Effector CD8-positive, alpha-beta T cell (primary cell): ENCODE measurements at regions not wholly inside any gene's neighbourhood (a gene's known extent, or its start where the extent isn't known, plus 50 kb on each side); places are given as distances from the start of the nearest gene placed in this dataset.
A peak's percentile ranks its signal among the peaks of the same experiment; 100 is the strongest.

Experiments used
- DNase-seq: peaks from one replicate; lab custom pipeline; 2025; lab: John Stamatoyannopoulos, UW

DNA sequence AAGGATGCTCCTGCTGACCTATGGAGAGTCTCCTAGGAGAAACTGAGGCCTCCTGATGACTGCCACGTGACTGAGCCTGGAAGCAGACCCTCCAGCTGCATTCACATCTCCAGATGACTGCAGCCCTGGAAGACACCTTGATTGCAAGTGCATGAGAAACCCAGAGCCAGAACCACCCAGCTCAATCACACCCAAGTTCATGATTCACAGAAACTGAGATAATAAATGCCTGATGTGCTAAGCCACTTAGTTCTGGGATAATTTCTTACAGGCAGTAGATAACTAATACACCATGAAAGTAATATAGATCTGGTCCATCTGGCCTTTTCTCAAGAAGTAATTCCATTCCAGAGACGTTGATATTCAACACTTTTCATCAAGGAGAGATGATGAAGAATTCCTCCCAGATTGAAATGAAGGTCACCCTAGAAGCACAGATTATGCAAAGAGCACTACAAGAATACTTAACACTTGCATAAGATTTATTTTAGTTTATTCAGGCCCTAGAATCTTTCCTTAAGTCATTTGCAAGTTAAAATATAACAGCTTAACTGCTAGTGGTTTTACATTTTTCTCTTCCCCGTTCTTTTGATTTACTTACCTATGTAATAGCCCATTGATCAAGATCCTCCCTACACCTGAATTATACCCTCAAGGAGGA, 208.2 kb upstream of the INHBA start:
- DNase-seq: no peak

- DNase-seq: no peak
Observed at GRCh38 chr7:41907444-41907843, 204.6 kb upstream of the INHBA start.

DNA sequence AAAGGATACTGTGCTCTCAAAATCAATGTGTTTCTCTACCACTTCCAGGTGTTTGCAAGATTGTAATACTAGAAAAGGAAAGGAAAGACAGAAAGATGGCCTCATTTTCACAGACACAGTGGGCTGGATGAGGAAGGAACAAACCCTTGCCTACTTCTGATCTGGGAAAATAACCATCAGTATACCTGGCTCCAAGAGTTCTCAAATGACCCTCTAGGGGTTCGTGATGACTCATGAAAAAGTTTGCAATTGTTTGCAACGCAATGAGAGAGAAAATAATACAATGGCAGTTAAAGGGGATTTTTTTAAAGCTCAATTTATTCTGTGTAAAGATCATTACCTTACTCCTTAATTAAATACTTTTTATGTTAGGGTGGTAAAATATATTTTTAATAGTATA, 197.6 kb upstream of the INHBA start:
- DNase-seq: no peak

- DNase-seq: no peak
Observed at GRCh38 chr7:41899823-41900433, 197.0 kb upstream of the INHBA start.

- no peak for DNase-seq
Observed at GRCh38 chr7:41893656-41894055, 190.8 kb upstream of the INHBA start.

GRCh38 chr7:41892356-41893100, 189.6 kb upstream of the INHBA start:
- DNase-seq: no peak

DNA sequence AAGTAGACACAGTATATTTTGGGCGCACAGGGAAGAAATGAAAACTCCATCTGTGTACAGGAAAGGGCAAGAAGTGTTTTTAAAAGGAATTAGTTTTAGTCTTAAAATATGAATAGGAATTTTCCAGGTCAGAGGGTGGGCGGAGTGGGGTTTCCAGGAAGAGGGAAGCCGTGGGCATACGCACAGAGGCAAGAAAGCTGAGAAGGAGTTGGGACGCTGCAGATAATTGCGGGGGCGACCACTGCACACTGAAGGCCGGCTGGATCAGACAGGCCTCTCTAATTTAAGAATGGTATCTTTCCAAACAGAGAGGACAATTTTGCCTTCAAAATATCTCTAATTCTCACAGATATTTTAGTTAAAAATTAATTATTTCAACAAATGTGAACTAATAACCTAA, 189.1 kb upstream of the INHBA start:
- no peak for DNase-seq

DNA sequence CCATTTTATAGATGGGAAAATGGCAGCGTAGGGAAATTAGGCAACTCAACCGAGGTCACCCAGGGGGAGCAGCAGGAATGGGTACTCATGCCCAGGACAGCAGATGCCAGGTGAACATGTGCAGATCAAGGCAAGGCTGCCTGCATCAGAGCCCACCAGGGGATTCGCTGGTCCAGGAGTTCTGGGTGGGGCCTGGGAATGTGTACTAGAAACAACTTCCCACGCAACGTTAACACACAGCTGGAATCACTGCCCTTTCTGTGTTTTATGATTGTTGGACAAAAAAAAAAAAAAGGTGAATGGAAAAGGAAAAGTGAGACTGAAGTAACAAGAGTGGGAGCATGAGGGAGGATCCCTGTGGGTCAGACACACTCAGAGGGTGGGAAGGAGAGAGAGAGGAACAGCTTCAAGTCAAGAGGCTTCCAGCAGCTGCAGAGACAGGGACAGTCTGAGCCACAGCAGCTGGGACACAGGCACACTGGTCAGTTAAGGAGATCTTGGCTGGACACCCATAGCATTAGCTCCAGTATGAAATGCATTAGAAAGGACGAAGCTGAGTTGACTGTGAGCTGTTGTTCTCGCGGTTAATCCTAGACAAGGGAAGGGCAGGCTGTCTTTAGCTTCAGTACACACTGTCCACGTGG, 187.9 kb upstream of the INHBA start:
- no peak for DNase-seq

DNA sequence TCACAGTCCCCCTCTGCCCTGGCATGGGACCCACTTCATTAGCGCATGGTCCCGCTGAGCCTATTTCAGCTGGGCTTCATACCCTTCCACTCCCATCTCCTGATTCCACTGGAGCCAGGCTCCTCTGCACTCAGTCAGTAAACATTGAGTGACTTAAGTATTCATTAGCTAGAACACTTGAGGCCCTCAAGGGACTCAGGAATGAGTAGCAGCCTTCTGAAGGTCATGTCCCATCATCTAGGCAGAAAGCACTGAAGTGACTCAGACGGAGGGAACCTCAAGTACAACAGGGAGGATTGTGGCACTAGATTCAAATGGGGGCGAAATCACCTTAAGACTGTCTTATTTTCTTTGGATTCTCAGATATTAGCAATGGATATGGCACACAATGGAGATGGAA, 186.6 kb upstream of the INHBA start:
- DNase-seq: no peak

DNA sequence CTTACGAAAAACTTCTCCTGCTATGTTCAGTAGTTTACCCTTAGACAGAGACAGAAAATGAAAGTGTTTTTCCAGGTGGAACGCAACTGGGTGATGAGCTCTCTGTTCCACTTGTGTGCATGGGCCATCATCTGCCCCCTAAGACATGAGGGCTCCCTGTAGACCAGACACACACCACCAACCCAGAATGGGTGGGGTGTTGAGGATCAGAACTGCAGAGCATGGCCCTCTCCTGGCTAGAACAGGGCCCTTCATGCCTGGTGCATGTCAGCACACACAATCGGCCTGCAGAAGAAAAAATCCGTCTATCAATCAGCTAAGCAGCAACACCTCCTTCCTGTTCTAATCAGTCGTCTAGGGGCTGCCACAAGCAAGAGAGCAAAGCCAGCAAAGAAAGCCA, 186.2 kb upstream of the INHBA start:
- no peak for DNase-seq

GRCh38 chr7:41887416-41887815, 184.5 kb upstream of the INHBA start:
- DNase-seq: no peak

GRCh38 chr7:41886901-41887311, 184.0 kb upstream of the INHBA start:
- no peak for DNase-seq

GRCh38 chr7:41886262-41886900, 183.5 kb upstream of the INHBA start:
- no peak for DNase-seq

GRCh38 chr7:41885748-41886147, 182.9 kb upstream of the INHBA start:
- no peak for DNase-seq

DNA sequence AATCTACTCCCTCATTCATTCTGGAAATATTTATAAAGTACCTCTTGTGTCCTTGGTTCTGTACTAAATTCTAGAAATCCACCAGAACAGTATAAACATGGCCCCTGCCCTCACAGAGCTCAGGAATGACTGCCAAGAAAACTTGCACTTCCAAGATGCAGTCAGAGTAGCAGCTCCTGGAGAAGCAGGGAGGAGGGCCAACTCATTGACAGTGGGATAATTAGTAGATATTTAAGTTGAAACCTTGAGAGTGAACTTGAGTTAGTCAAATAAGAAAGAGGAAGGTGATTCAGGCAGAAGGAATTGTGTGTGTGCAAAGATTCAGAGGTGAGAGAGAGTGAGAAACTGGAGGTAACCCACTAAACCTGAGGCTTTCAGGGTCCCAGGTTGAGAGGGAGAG, 182.2 kb upstream of the INHBA start:
- no peak for DNase-seq

DNA sequence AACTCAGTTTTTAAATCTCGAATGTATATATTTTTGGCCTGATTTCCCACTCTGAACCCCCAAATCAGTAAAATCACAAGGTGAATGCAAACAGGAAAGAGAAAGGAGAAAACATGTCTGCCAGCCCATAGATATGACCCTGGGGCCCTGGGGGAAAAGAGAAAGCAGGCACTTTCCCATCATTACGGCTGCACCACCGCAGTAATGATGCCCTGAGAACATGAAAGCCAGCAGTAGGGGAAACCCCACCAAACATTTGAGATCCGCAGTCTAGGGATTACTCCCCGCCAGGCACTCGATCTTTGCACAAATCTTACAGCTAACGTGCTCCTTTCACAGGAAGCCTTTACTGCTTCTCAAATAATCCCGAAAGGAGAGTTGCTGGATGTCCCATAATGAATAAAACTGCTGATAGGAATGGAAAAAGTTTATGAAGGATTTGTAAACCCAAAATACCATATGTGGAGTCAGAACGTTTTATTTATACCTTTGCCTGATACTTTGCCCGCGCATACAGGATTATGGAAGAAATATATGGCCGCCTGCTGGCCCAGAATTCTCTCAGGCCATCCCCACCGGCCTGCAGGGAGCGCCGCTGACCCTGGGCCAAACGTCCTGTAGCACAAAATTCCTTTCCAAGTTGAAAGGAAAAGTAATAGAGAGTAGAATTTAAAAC, 180.0 kb upstream of the INHBA start:
- no peak for DNase-seq

DNA sequence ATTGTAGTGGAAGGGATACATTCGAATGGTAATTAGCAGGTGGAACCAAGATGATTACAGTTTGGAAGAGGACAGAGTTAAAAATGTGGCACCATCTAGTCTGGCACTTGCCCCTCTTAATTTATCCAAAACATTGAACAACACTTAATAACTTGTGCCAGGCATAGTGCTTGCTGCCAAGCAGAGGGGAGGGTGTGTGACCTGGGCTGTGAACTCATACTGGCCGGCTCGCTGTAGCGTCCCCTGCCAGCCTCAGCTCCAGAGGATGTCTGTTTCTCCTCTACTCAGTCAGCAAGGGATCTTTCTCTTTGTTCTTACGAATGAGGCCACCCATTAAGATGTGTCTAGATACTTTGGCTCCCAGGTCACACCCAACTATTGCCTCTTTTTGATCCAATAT, 179.4 kb upstream of the INHBA start:
- no peak for DNase-seq

DNA sequence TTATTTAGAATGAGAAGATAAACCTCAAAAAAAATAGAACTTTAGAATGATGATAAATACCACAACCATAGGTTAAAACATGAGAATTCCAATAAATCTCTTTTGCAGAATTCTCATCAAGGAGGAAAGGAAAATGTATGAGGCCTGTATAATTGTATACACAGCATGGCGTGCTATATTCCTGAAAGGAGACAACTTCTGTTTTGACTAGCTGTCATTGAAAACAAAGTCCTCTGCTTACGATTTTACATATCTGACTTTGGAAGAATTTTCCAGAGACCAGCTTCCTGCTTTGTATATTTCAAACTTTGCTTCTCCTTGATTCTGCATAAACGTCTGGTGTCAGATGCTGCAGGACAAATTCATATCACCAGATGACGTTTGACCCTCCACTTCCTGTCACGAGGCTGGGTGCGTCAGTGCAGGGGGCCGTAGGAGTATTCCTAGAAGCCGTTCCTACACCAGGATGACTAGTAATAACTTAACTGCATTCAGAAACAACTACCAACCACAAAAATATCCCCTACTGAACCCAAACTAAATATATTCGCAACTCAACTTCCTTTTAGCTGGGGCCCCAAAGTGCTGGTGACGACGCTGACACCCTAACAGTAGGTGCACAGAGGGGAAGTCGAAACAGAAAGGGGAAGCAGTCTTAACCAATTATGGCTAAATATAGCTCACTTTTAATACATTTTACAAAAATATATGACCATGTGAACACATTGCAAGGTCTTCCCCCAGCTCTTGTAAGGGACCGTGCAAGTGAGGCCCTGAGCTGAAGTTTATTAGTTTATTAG, 178.6 kb upstream of the INHBA start:
- peak; percentile 31 for DNase-seq

DNA sequence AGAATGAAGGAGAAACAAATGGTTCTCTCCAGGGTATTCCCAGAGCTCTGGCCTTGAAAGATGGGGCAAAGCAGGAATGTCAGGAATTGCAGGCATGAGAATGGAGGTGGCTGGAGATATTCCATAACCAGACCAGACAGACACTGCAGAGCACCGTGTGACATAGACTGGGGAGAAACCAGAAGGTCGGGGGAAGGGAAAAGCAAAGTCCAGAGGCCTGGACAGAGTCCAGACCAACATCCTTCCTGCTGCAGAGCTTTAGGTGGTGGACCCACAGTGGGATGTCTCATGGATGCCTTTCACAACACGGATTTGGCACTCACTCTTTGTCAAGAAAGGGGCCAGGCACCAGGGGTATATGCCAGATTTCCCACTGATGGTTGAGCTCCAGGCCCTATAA, 177.2 kb upstream of the INHBA start:
- DNase-seq: no peak

DNA sequence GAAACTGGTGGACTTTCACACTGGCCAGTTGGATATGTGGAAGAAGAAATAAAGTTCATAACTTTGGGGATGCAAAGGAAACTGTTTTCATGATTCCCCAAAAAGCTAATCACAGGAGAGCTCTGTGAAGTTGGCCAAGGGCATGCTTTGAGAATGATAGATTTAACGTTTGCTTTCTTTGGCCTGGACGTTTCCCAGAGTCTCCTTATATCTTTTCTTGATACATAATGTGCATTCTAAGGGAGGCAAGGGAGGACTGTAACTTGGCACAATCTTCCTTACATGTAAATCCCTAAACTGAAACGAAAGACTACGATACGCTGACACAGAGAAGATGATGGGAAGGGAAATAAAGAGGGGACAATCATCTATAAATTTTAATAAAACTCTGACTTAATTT, 176.5 kb upstream of the INHBA start:
- no peak for DNase-seq
